AG09319 (cell line): ENCODE measurements at regions not wholly inside any gene's neighbourhood (a gene's known extent, or its start where the extent isn't known, plus 50 kb on each side); places are given as distances from the start of the nearest gene placed in this dataset.

Experiments
- DNase-seq: peaks from one replicate; pipeline ENCODE4 v3.0.0-alpha.2; 2010; ENCODE audit warnings: low read depth; ENCODE audit errors: extremely low read depth
- TF ChIP-seq, protein P1 (sequence below): IDR thresholded peaks from 2 replicates; pipeline ENCODE4 v1.5.1; 2011; ENCODE audit warnings: low read depth, mild to moderate bottlenecking, inconsistent platforms, low read length, moderate library complexity

DNA sequence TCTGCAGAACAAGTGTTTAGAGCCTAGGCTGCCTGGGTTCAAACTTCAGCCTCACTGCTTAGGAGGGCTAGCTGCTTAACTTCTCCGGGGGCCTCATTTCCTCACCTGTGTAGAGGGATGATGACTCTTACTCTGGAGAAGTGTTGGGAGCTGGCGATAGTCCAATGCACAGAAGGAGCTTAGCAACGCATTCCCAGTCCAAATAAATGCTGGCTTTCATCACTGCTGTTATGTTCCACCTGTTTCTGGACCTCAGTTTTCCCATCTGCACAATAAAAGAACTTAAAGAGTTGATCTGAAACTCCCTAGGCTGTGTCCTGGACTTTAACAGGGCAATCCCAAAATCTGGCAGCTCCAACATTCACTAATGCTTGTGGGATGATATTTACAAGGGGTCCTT is 337.8 kb downstream of the MIAT start:
- TF ChIP-seq, protein P1, sequence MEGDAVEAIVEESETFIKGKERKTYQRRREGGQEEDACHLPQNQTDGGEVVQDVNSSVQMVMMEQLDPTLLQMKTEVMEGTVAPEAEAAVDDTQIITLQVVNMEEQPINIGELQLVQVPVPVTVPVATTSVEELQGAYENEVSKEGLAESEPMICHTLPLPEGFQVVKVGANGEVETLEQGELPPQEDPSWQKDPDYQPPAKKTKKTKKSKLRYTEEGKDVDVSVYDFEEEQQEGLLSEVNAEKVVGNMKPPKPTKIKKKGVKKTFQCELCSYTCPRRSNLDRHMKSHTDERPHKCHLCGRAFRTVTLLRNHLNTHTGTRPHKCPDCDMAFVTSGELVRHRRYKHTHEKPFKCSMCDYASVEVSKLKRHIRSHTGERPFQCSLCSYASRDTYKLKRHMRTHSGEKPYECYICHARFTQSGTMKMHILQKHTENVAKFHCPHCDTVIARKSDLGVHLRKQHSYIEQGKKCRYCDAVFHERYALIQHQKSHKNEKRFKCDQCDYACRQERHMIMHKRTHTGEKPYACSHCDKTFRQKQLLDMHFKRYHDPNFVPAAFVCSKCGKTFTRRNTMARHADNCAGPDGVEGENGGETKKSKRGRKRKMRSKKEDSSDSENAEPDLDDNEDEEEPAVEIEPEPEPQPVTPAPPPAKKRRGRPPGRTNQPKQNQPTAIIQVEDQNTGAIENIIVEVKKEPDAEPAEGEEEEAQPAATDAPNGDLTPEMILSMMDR, result no peak
- no peak for DNase-seq

GRCh38 chr22:26996154-26996553 is 338.8 kb downstream of the MIAT start:
- DNase-seq, result no peak
- TF ChIP-seq, protein P1, result no peak

DNA sequence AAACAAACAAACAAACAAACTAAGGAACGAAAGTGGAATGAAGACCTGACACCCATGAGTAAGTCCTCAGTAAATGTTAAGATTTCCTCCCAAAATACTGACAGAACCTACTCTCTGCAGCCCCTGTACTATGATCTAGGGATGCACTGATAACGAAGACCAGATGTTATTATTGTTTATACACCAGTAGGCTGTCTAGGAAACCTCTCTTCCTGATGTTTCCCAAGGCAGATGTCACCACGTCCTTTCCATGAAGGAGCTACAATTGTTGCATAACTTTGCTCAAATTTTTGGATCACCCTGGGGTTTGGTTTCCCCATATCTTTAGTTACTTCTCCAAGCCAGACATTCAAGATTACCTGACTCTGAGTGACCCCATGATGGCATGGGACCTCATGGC is 340.7 kb downstream of the MIAT start:
- TF ChIP-seq, protein P1, result no peak
- no peak for DNase-seq

- no peak for DNase-seq
- TF ChIP-seq, protein P1, result no peak
These were observed 341.3 kb downstream of the MIAT start for GRCh38 chr22:26998716-26999115.

- no peak for DNase-seq
- TF ChIP-seq, protein P1, result no peak
These were observed 345.9 kb downstream of the MIAT start for GRCh38 chr22:27003297-27003696.

- DNase-seq, result no peak
- TF ChIP-seq, protein P1, result no peak
These were observed 347.0 kb downstream of the MIAT start for GRCh38 chr22:27004434-27004833.

DNA sequence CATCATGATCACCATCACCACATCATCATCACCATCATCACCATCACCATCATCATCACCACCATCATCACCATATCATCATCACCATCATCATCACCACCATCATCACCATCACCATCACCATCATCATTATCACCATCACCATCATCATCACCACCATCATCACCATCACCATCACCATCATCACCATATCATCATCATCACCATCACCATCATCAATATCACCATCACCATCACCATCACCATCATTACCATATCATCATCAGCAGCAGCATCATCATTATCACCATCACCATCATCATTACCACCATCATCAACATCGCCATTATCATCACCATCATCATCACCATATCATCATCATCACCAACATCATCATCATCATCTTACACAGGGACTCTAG is 351.1 kb downstream of the MIAT start:
- TF ChIP-seq, protein P1, result no peak
- DNase-seq, result no peak
